K562 (cell line): ENCODE measurements at regions not wholly inside any gene's neighbourhood (a gene's known extent, or its start where the extent isn't known, plus 50 kb on each side); places are given as distances from the start of the nearest gene placed in this dataset.

ENCODE experiments used
- ATAC-seq: fragments of 200-7000 bp; cut with Tn5 transposase; 3 replicates; pipeline ENCODE4 v1.9.1; 2020; ENCODE audit warnings: moderate library complexity
- BruUV-seq: library from RNA; stranded (reverse); fragments of 400-500 nt; replicated peaks from 2 replicates; lab custom pipeline; 2021; lab: Mats Ljungman, UMichigan
- CTCF ChIA-PET: fragments of 300-600 bp; formaldehyde crosslinking; extraction: SDS; loops from one replicate; lab custom pipeline; 2021; ENCODE audit warnings: low intra/inter-chr PET ratio; lab: Yijun Ruan, JAX
- POLR2A ChIA-PET: fragments of 300-600, 350-650 bp; sonication (Branson Sonifier 250); formaldehyde crosslinking; extraction: SDS; loops from one replicate; lab custom pipeline; 2021; ENCODE audit warnings: antibody characterized with exemption, inconsistent platforms; lab: Yijun Ruan, JAX
- DNase-seq, 4 experiments: peaks; one replicate each; pipeline versions ENCODE4 v3.0.0 to v3.0.0-alpha.2; 2011 to 2018; ENCODE audit warnings: low spot score in 3 of 4, mixed read lengths in 3 of 4; ENCODE audit errors: extremely low read depth in 1 of 4
- FAIRE-seq: peaks from 2 replicates; lab custom pipeline; 2011; peaks lifted over from hg19 to GRCh38; lab: Jason Lieb, UNC
- H2AFZ ChIP-seq: 2 replicates; pipeline ENCODE4 v1.6.0; 2011; ENCODE audit warnings: low read depth, low read length, control low read depth, inconsistent platforms
- H3K27ac ChIP-seq: fragments of 200-600 bp; 3 replicates; pipeline ENCODE4 v1.8.0; 2011; ENCODE audit warnings: low read depth, mild to moderate bottlenecking, control low read depth, inconsistent platforms, low read length, moderate library complexity, mixed read lengths; ENCODE audit errors: extremely low read depth
- H3K27me3 ChIP-seq, 2 experiments: fragments of 300-600 bp in 1 of 2; 2 replicates in 1 of 2; 3 replicates in 1 of 2; pipeline versions ENCODE4 v1.6.0 to v1.8.0; 2011; ENCODE audit warnings: inconsistent platforms in 2 of 2, low read length in 2 of 2, mild to moderate bottlenecking in 1 of 2, mixed read lengths in 1 of 2, moderate library complexity in 1 of 2; ENCODE audit not compliant: control insufficient read depth in 2 of 2, insufficient read depth in 2 of 2
- H3K36me3 ChIP-seq: fragments of 300-600 bp; 3 replicates; pipeline ENCODE4 v1.8.0; 2011; ENCODE audit warnings: mild to moderate bottlenecking, low read length, inconsistent platforms; ENCODE audit not compliant: control insufficient read depth, insufficient read depth
- H3K4me1 ChIP-seq, 2 experiments: fragments of 200-600 bp in 1 of 2; replicated peaks in 1 of 2; 2 replicates in 1 of 2; 3 replicates in 1 of 2; pipeline versions ENCODE4 v1.5.1 to v1.8.0; 2011; ENCODE audit warnings: inconsistent platforms in 2 of 2, low read length in 2 of 2, mild to moderate bottlenecking in 1 of 2, mixed read lengths in 1 of 2, moderate library complexity in 1 of 2; ENCODE audit not compliant: control insufficient read depth in 2 of 2, insufficient read depth in 2 of 2
- H3K4me2 ChIP-seq: 2 replicates; pipeline ENCODE4 v1.6.1; 2011; ENCODE audit warnings: low read length, control low read depth, inconsistent platforms, mixed read lengths; ENCODE audit not compliant: insufficient read depth
- H3K4me3 ChIP-seq: fragments of 200-600 bp; sonication (generic), shearing (Covaris generic); 2 replicates; pipeline ENCODE4 v1.5.1; 2016; ENCODE audit warnings: control low read depth, inconsistent platforms
- H3K79me2 ChIP-seq: fragments of 200-600 bp; 3 replicates; pipeline ENCODE4 v1.8.0; 2011; ENCODE audit warnings: low read length, inconsistent platforms; ENCODE audit not compliant: control insufficient read depth, insufficient read depth
- H3K9ac ChIP-seq, 2 experiments: 2 replicates each; pipeline versions ENCODE4 v1.6.0 to v1.6.1; 2011; ENCODE audit warnings: low read depth in 2 of 2, low read length in 2 of 2, control low read depth in 1 of 2, inconsistent platforms in 1 of 2, mild to moderate bottlenecking in 1 of 2, mixed read lengths in 1 of 2; ENCODE audit not compliant: insufficient read depth in 1 of 2
- H3K9me1 ChIP-seq: one replicate; pipeline ENCODE4 v1.6.0; 2011; ENCODE audit warnings: inconsistent platforms, mild to moderate bottlenecking, low read length, moderate library complexity; ENCODE audit not compliant: control insufficient read depth, insufficient read depth
- H3K9me3 ChIP-seq: replicated peaks from 2 replicates; pipeline ENCODE4 v1.5.1; 2011; ENCODE audit warnings: low read depth, low read length, inconsistent platforms; ENCODE audit not compliant: control insufficient read depth, insufficient read depth
- H4K20me1 ChIP-seq: replicated peaks from 2 replicates; pipeline ENCODE4 v1.6.1; 2011; ENCODE audit warnings: low read length, inconsistent platforms, mixed read lengths; ENCODE audit not compliant: control insufficient read depth, insufficient read depth
- CUX1 ChIP-seq: fragments of 200-800 bp; sonication (Bioruptor generic); IDR thresholded peaks from 2 replicates; pipeline ENCODE4 v1.6.1; 2016; ENCODE audit warnings: missing genetic modification characterization, missing compliant biosample characterization
- E2F5 ChIP-seq: sonication (generic); formaldehyde crosslinking; IDR thresholded peaks from 2 replicates; pipeline ENCODE4 v1.8.0; 2022; ENCODE audit warnings: mild to moderate bottlenecking, missing genetic modification reagents
- EGR1 ChIP-seq: fragments of 450-650 bp; conservative IDR thresholded peaks from 2 replicates; pipeline ENCODE4 v1.6.1; 2017; ENCODE audit warnings: mild to moderate bottlenecking
- GMEB1 ChIP-seq: fragments of 250-450 bp; sonication (Bioruptor Pico); IDR thresholded peaks from 2 replicates; pipeline ENCODE4 v1.4.0; 2020; ENCODE audit warnings: mild to moderate bottlenecking
- HBP1 ChIP-seq: fragments of 450-650 bp; formaldehyde crosslinking; IDR thresholded peaks from 2 replicates; pipeline ENCODE4 v1.4.0; 2022; ENCODE audit warnings: missing genetic modification characterization
- MECOM ChIP-seq: fragments of 250-450 bp; sonication (Bioruptor Pico); IDR thresholded peaks from 2 replicates; pipeline ENCODE4 v1.8.0; 2022; ENCODE audit warnings: inconsistent platforms
- TFAP4 ChIP-seq: sonication (generic); formaldehyde crosslinking; IDR thresholded peaks from 2 replicates; pipeline ENCODE4 v1.8.0; 2022; ENCODE audit warnings: missing genetic modification reagents, mild to moderate bottlenecking, moderate library complexity, borderline replicate concordance
- ZNF197 ChIP-seq: fragments of 200-800 bp; sonication (Bioruptor generic); IDR thresholded peaks from 2 replicates; pipeline ENCODE4 v1.6.1; 2016; ENCODE audit warnings: low read depth, missing genetic modification characterization, missing compliant biosample characterization
- WGBS: fragments of 100-300 bp; shearing (Covaris generic); methylation state at CpG from one replicate; pipeline ENCODE4 v1.1.6; 2016; ENCODE audit warnings: low coverage, mixed read lengths; ENCODE audit not compliant: insufficient coverage; ENCODE audit errors: missing lambda C conversion rate; 5-methylcytosine and 5-hydroxymethylcytosine counted together
- in situ Hi-C: fragments of 300-500 bp; cut with MboI; formaldehyde crosslinking; loops from 4 replicates; pipeline ENCODE4 v1.15.0; 2018; ENCODE audit warnings: inconsistent platforms, mixed read lengths
- intact Hi-C: fragments of 100-400 bp; cut with micrococcal nuclease; formaldehyde crosslinking; loops from 2 replicates; pipeline ENCODE4 v1.14.2; 2022

- H3K27ac ChIP-seq = no peak overlapping the region
- intact Hi-C loops = no loop called here
- H3K9me1 ChIP-seq = no peaks in the 10 kb centered on the region
- no peaks in the 10 kb centered on the region for H3K27me3 ChIP-seq
- FAIRE-seq = no peak
- H3K9me3 ChIP-seq = no peaks in the 10 kb centered on the region
- no peak for ATAC-seq
- BruUV-seq = no TSS peak
- no peaks in the 10 kb centered on the region for H3K79me2 ChIP-seq
- in situ Hi-C loops = no loop called here
- POLR2A ChIA-PET = no interaction called here
- DNase-seq = no peak
- no peaks in the 10 kb centered on the region for H3K36me3 ChIP-seq
- no peaks in the 10 kb centered on the region for H4K20me1 ChIP-seq
- no peak overlapping the region for H3K4me2 ChIP-seq
- no peak for TF ChIP-seq MECOM (CRISPR knock-in tag)
- no peak for TF ChIP-seq E2F5 (CRISPR knock-in tag)
- TF ChIP-seq EGR1 = no peak
- no peak for TF ChIP-seq CUX1 (CRISPR knock-in tag)
- TF ChIP-seq HBP1 = no peak
- TF ChIP-seq TFAP4 (CRISPR knock-in tag) = no peak
- no peak for TF ChIP-seq GMEB1
- TF ChIP-seq ZNF197 (CRISPR knock-in tag) = no peak
- TF ChIP-seq, all 486 proteins: peak for 0
- CTCF ChIA-PET = no interaction called here
- Histone ChIP-seq H2AFZ (no peak overlapping the region), H3K4me1 (no peaks in the 10 kb centered on the region), H3K4me3 (no peak overlapping the region), H3K9ac (no peak overlapping the region)
- WGBS = 0% methylated on average over 7 of the region's 7 CpGs
These were observed 122.6 kb upstream of the VCX3B start for GRCh38 chrX:8341814-8342590.
